ENCODE measurements at regions not wholly inside any gene's neighbourhood (a gene's known extent, or its start where the extent isn't known, plus 50 kb on each side); places are given as distances from the start of the nearest gene placed in this dataset.

DNA sequence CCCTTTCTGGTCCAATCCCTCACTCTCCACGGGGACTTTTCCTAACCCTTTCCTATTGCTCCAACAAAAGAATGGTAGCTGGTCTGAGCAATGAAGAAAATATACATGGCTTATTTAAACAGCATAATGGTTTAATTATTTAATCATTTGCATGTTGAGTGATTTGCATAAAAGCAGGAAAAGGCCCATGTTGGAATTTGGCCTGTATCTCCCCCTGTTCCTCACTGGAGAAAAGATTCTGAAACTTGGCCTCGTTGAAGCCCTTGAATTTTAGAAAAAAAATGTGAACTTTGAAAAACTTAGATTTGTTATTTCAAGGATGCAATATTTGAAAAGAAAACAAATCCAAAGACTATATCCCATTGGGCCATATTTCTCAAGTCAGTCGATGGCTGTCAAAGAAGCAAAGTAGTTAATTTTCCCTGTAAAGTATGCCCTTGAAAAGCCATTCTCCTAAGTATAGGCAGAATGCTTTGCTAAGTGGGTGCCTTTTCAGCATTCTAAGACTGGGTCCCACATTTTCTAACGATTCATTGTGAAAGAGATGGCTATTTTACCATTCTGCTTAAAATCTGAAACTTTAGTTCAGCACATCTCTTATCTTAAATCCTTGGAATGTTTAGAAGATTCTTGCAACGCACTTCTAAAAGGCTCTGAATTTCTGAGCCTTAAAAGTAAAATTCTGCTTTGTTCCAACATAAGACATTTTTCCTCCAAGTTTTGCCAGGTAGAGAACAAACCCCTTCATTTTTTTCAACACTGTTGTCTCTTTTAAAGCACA is 428.8 kb downstream of the ARHGEF28 start:
- DNase-seq (ENCODE audit: low spot score), result no peak

GRCh38 chr5:74054139-74054538 is 428.1 kb downstream of the ARHGEF28 start:
- DNase-seq (ENCODE audit: low spot score), result no peak

GRCh38 chr5:74052441-74053221 is 426.6 kb downstream of the ARHGEF28 start:
- no peak for DNase-seq (ENCODE audit: low spot score)

DNA sequence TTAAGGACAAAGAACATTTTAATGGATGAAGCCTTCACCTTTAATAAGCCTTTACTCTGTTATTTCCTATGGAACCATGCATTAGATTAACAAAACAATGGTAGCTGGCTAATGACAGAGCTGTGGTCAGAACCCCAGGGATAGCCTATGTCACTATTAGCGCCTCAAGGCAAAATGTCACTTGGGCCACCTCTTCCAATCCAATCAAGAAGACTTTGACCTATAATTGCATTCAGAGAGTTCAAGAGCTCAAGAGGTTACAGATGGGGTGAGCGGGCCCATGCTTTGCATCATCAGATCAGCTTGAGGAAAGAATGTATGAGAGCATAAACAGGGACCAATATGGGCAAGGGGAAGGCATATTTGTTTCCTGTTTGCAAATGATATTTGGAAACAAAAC is 425.1 kb downstream of the ARHGEF28 start:
- no peak for DNase-seq (ENCODE audit: low spot score)

DNA sequence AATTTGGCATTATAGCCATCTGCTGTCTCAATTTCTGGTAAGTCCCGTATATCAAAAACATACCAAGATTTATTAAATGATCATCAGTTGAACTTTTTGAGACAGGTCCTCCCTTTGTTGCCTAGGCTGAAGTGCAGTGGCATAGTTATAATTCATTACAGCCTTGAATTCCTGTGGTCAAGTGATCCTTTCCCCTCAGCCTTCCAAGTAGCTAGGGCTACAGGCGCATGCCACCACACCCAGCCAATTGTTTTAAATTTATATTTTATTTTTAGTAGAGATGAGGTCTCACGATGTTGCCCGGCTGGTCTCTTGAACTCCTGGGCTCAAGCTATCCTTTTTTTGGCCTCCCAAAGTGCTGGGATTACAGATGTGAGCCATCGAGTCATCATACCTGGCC is 418.9 kb downstream of the ARHGEF28 start:
- no peak for DNase-seq (ENCODE audit: low spot score)

GRCh38 chr5:74042959-74043358 is 417.0 kb downstream of the ARHGEF28 start:
- no peak for DNase-seq (ENCODE audit: low spot score)

DNA sequence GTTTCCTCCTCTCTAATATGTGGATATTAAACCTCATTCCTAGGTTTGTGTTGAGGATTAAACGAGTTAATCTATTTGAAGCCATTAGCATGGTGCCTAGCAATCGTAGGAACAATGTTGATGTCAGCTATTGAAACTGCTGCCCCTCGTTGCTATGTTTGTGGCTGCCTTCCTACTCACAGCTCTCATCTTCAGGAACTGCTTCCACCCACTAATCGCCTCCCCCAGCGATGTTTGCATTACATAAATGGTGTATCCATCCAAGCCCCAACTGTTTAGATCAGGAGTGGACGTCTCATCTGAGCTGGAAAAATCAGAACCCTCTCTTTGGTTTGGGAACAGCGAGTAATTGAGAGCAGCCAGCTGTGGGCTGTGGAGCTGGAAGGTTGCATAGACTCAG is 416.6 kb downstream of the ARHGEF28 start:
- DNase-seq (ENCODE audit: low spot score), result no peak

GRCh38 chr5:74041913-74042312 is 415.9 kb downstream of the ARHGEF28 start:
- no peak for DNase-seq (ENCODE audit: low spot score)

GRCh38 chr5:74040811-74041491 is 415.0 kb downstream of the ARHGEF28 start:
- DNase-seq (ENCODE audit: low spot score), result no peak

- no peak for DNase-seq (ENCODE audit: low spot score)
Measured at GRCh38 chr5:74040065-74040551, 414.1 kb downstream of the ARHGEF28 start.

DNA sequence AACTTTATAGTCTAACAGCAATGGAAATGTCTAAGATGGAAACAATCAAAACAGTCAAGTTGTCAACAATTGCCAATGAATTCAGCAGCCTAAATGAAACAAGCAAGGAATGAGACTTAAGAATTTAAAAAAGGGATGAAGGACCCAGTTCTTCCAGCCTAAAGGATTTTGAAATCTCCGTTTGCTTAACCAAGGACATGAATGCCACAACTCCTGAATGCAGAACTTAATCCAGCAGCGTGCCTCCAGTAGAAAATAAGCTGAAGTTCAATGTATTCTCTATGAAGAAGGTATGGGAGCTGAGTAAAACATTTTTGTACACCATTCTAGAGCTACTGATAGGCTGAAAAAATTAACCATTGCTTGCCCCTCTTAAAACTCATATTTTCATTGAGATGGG is 411.3 kb downstream of the ARHGEF28 start:
- DNase-seq (ENCODE audit: low spot score), result no peak

GRCh38 chr5:74035521-74035937 is 409.5 kb downstream of the ARHGEF28 start:
- DNase-seq (ENCODE audit: low spot score), result peak; percentile 32

- peak; percentile 91 for DNase-seq (ENCODE audit: low spot score)
Measured at GRCh38 chr5:74034733-74035132, 408.7 kb downstream of the ARHGEF28 start.

- DNase-seq (ENCODE audit: low spot score), result no peak
Measured at GRCh38 chr5:74032617-74033016, 406.6 kb downstream of the ARHGEF28 start.

- no peak for DNase-seq (ENCODE audit: low spot score)
Measured at GRCh38 chr5:74031536-74031935, 405.5 kb downstream of the ARHGEF28 start.

DNA sequence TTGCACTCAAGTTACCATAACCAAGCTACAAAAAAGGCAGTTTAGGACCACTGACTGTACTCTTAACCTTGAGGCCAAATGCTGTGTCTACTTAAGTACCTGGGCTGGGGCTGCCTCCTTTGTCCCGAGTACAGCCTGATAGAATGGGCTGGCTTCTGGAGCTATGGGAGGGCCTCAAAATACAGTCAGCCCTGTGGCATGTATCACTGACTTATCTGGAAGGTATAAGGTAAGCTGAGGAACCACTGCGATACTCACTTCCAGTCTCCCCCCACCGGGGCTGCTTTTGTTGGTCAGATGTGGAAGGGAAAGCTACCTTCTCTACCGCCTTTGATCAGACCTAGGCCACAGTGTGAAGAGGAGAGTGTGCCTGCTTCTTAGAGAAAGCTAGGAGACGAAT is 404.8 kb downstream of the ARHGEF28 start:
- no peak for DNase-seq (ENCODE audit: low spot score)

- DNase-seq (ENCODE audit: low spot score), result no peak
Measured at GRCh38 chr5:74030371-74030770, 404.4 kb downstream of the ARHGEF28 start.

DNA sequence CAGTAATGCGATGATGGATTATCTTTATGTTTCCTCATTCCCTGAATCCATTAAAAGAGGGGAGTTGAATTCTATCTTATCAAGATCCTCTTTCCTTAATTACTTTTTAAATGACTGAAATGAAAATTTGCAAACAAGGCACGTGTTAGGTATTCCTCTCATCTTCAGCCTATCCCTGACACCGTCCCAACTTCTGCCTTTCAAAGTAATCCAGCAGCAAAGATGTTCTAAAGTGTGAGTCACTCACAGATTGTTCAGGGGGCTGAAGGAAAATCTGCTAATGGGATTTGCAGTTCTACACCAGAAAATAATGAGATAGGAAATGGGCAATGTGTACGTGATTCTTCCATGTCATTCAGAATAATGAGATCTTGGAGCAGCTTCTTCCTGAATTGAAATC is 403.0 kb downstream of the ARHGEF28 start:
- DNase-seq (ENCODE audit: low spot score), result no peak

DNA sequence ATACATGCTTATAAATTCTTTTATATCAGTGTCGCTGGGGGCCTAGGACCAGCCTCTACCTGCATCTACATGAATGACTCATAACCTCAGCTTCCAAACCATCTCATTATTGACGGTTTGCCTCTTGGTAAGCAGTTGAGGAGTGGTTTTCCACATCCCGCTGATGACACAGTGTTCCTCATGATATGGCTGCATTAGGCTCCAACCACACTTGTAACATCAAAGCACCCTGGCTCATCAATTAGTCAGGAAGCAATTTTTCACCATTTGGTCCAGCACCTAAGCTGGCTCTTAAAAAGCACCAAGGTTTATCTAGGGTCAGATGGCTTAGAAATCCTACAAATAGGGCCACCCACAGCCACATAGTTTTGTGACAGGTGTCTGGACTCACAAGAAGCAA is 402.4 kb downstream of the ARHGEF28 start:
- no peak for DNase-seq (ENCODE audit: low spot score)

DNA sequence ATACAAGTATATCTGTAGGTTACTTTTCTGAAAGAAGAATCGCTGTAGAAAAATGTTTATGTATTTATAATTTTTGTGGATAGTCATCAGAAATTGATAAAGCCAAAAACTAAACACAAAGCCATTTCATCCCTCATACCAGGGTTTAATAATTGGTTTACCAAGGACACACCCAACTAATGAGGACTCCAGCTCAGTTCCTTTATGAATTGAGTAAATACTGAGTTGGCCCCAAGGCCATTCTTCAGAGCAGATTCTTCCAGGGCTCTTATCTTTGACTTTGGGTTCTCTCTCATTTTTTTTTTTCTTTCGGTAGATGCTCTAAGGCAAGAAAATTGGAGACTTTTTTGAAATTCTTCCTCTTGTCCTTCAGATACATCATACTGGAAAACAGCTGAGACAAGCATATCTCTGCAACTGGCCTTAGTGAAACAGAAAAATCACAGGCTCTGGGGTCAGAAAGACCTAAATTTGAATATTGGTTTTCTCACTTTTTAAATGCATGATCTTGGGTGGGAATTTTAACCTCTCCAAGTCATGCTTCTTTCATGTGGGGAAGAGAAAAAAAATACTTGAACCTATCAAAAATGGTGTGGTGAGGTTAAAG is 401.8 kb downstream of the ARHGEF28 start:
- DNase-seq (ENCODE audit: low spot score), result no peak

GRCh38 chr5:74026310-74026709 is 400.3 kb downstream of the ARHGEF28 start:
- no peak for DNase-seq (ENCODE audit: low spot score)

DNA sequence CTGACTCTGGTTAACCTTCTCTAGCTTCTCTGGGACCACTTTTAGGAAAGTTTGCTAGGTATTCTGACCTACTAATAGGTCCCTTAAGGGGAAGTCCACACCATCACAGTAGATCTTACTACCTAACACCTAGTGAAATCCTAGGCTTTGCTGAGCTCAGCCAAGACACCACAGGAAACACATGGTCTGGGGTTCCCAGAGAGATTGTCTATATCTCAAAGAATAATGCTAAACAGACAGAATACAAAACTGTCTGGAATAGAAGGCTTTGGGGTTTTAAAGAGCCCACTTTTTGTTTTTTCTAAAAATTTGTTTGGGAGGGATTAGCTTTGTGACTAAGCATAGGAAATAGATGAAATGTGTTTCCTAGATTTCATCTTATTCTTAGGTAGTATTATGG is 395.1 kb downstream of the ARHGEF28 start:
- no peak for DNase-seq (ENCODE audit: low spot score)

Data from RKO (cell line).